MM.1S (cell line): ENCODE measurements at regions not wholly inside any gene's neighbourhood (a gene's known extent, or its start where the extent isn't known, plus 50 kb on each side); places are given as distances from the start of the nearest gene placed in this dataset.

ENCODE experiments used
- DNase-seq: peaks from one replicate; pipeline ENCODE4 v3.0.0-alpha.2; 2015
- H2AFZ ChIP-seq: fragments of 300-600 bp; sonication (generic); 2 replicates; pipeline ENCODE4 v1.6.0; 2016; ENCODE audit warnings: antibody characterized with exemption, low read length
- H3F3A ChIP-seq: fragments of 300-600 bp; sonication (generic); 2 replicates; pipeline ENCODE4 v1.6.1; 2016; ENCODE audit warnings: mild to moderate bottlenecking, antibody characterized with exemption, low read length, moderate library complexity, mixed read lengths; ENCODE audit not compliant: insufficient read depth
- H3K27ac ChIP-seq: fragments of 300-600 bp; sonication (generic); 2 replicates; pipeline ENCODE4 v1.5.1; 2016; ENCODE audit warnings: mild to moderate bottlenecking, low read length
- H3K27me3 ChIP-seq: fragments of 300-600 bp; sonication (generic); replicated peaks from 2 replicates; pipeline ENCODE4 v1.6.0; 2016; ENCODE audit warnings: low read length; ENCODE audit not compliant: insufficient read depth
- H3K36me3 ChIP-seq: fragments of 300-600 bp; sonication (generic); replicated peaks from 2 replicates; pipeline ENCODE4 v1.6.1; 2016; ENCODE audit warnings: mild to moderate bottlenecking, low read length, mixed read lengths; ENCODE audit not compliant: insufficient read depth
- H3K4me1 ChIP-seq: fragments of 300-600 bp; sonication (generic); 2 replicates; pipeline ENCODE4 v1.6.1; 2016; ENCODE audit warnings: low read length, mixed read lengths
- H3K4me2 ChIP-seq: fragments of 300-600 bp; sonication (generic); 2 replicates; pipeline ENCODE4 v1.6.0; 2016; ENCODE audit warnings: low read depth, low read length
- H3K4me3 ChIP-seq: fragments of 300-600 bp; sonication (generic); 2 replicates; pipeline ENCODE4 v1.5.1; 2016; ENCODE audit warnings: low read length, mixed read lengths
- H3K79me2 ChIP-seq: fragments of 300-600 bp; sonication (generic); 2 replicates; pipeline ENCODE4 v1.6.1; 2016; ENCODE audit warnings: mixed run types, low read length, mixed read lengths
- H3K9ac ChIP-seq: fragments of 300-600 bp; sonication (generic); 2 replicates; pipeline ENCODE4 v1.6.1; 2016; ENCODE audit warnings: low read length, mixed read lengths
- H3K9me2 ChIP-seq: fragments of 300-600 bp; sonication (generic); replicated peaks from 2 replicates; pipeline ENCODE4 v1.6.1; 2016; ENCODE audit warnings: mild to moderate bottlenecking, low read length, mixed read lengths; ENCODE audit not compliant: insufficient read depth
- H3K9me3 ChIP-seq: fragments of 300-600 bp; sonication (generic); replicated peaks from 2 replicates; pipeline ENCODE4 v1.6.1; 2016; ENCODE audit warnings: mild to moderate bottlenecking, low read length, mixed read lengths; ENCODE audit not compliant: insufficient read depth
- H4K20me1 ChIP-seq: fragments of 300-600 bp; sonication (generic); 2 replicates; pipeline ENCODE4 v1.6.1; 2016; ENCODE audit warnings: mild to moderate bottlenecking, low read length, moderate library complexity, mixed read lengths; ENCODE audit not compliant: insufficient read depth
- EZH2 ChIP-seq: fragments of 300-600 bp; sonication (generic); optimal IDR thresholded peaks from 2 replicates; pipeline ENCODE3; 2017; ENCODE audit warnings: low read depth, mild to moderate bottlenecking, antibody characterized with exemption, low read length, mixed read lengths
- EZH2phosphoT487 ChIP-seq: fragments of 300-600 bp; sonication (generic); IDR thresholded peaks from 2 replicates; pipeline ENCODE4 v1.6.1; 2018; ENCODE audit warnings: antibody characterized with exemption, low read length
- TF ChIP-seq, protein P1 (sequence below): fragments of 300-600 bp; sonication (generic); IDR thresholded peaks from 2 replicates; pipeline ENCODE4 v1.5.1; 2016; ENCODE audit warnings: antibody characterized with exemption, low read length, mixed read lengths

DNA sequence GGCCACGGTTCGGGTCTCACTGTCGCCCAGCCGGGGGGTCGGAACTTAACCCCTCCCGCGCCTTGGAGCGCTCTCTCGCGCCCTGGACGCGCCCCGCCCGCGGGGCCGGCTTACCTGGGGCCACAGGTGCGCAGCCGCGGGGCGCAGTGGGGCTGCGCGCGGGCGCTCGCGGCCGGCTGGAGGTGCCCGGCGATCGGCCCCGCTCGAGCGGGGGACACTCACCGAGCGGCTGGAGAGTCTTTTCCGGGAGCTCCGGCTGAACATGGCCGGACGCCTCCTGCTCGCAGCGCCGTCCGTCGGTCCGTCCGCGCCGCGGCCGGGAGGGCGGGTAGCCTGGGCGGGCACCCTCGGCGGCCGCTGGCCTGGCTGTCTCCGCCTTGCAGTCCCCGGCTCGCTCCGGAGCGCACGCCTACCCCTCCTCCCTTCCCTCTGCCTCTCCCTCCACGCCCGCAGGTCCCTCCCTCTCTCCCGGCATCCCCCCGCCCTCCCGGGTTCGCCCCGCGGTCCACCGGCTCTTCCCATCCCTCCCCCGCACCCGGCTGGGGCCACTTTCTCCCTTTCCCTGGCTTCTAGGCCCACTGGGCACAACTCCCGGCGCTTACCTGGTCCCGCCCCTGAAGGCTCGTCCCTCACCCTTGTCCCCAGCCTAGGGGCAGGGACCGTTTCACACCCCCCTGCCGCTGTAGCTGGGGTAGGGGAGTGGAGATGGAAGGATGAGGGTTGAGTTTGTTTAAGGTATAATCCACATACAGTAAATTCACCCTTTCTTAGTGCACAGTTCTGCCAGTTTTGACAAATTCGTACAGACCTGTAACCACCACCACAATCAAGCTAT is 220.1 kb upstream of the PRICKLE2 start:
- Histone ChIP-seq H3K4me3 (peak overlapping the region; percentile 58), H3K4me2 (peak overlapping the region; percentile 88), H3K36me3 (no peaks in the 10 kb centered on the region), H3K9me3 (no peaks in the 10 kb centered on the region), H4K20me1 (no peaks in the 10 kb centered on the region), H3K79me2 (no peaks in the 10 kb centered on the region), H3K9me2 (no peaks in the 10 kb centered on the region), H3F3A (no peaks in the 10 kb centered on the region), H2AFZ (peak overlapping the region; percentile 73), H3K4me1 (no peaks in the 10 kb centered on the region), H3K27me3 (no peaks in the 10 kb centered on the region), H3K27ac (no peak overlapping the region), H3K9ac (no peak overlapping the region)
- TF ChIP-seq EZH2 (no peak), EZH2phosphoT487 (no peak)
- TF ChIP-seq, protein P1, sequence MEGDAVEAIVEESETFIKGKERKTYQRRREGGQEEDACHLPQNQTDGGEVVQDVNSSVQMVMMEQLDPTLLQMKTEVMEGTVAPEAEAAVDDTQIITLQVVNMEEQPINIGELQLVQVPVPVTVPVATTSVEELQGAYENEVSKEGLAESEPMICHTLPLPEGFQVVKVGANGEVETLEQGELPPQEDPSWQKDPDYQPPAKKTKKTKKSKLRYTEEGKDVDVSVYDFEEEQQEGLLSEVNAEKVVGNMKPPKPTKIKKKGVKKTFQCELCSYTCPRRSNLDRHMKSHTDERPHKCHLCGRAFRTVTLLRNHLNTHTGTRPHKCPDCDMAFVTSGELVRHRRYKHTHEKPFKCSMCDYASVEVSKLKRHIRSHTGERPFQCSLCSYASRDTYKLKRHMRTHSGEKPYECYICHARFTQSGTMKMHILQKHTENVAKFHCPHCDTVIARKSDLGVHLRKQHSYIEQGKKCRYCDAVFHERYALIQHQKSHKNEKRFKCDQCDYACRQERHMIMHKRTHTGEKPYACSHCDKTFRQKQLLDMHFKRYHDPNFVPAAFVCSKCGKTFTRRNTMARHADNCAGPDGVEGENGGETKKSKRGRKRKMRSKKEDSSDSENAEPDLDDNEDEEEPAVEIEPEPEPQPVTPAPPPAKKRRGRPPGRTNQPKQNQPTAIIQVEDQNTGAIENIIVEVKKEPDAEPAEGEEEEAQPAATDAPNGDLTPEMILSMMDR = no peak
- DNase-seq = peak; percentile 7

DNA sequence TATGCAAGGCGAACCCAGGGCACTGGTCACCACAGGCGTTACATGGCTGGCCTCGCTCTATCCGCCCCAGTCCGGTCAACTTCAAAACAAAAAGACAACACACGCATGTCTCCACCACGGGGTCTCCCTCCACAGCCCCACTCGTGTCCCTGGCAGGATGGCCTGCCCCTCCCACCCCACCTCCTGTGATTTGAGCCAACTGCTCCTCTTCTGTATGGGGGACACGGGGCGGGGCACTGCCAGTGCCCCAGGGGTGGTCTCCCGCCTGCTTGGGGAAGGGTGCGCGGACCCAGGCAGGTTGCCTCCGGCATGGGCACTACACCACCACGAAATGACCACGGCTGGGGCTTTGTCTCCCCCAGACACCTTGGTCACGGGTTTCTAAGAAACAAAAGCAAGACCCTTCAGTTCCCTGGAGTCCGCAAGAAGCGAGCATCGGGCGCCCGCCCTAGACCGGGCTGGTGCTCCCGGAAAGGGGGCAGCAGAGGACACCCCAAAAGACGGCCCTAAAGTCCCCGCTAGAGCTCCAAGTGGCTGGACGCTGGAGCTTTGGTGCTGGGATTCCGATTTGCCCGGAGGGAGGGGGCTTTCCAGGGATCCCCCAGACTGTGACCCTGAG is 219.3 kb upstream of the PRICKLE2 start:
- Histone ChIP-seq H3K4me2 (peak overlapping the region; percentile 88), H2AFZ (peak overlapping the region; percentile 73; the same call in 1 of the 2 replicates), H3K36me3 (no peaks in the 10 kb centered on the region)

DNA sequence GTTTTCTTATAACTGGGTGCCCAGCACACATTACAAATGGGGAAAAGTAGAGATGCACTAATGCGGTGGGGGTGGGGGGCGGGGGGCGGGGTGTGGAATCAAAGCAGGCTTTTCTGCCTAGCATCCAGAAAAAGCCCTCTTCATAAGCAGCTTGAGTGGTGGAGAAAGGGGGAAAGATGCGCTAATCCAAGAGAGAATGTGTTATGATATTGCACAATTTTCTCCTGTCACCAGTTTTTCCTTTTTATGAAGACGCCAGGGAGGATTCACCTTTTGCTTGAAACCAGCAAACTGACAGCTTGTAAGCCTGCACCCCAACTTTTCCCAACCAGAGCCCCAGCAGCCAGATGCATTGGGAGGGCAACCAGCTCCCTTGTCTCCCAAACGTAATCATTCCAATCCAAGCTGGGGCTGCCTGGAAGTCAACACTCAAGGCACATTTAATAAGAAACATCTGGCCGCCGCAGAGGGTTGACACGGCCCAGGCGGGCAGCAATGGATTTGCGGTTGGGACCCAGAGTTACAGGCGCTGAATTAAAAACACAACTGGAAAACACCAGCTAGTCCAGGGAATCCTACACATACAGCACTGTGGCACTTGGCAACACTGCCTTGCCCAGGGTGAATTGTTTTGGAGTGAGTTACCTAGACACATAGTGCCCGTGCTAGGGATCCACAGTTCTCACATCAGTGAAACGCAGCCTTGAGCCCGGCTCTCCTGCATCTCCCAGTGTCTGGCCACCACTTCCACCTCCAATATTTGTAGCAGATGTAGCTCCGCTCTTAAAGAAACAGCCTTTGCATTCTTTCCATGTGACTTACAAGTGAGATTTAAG is 218.5 kb upstream of the PRICKLE2 start:
- Histone ChIP-seq H3K36me3 (no peaks in the 10 kb centered on the region), H3K27ac (no peak overlapping the region), H3K27me3 (no peaks in the 10 kb centered on the region), H3K9me3 (no peaks in the 10 kb centered on the region), H2AFZ (no peak overlapping the region), H3K9ac (no peak overlapping the region), H3K4me2 (no peak overlapping the region), H3K79me2 (no peaks in the 10 kb centered on the region), H3K4me3 (no peak overlapping the region), H3K4me1 (no peaks in the 10 kb centered on the region), H4K20me1 (no peaks in the 10 kb centered on the region), H3K9me2 (no peaks in the 10 kb centered on the region), H3F3A (no peaks in the 10 kb centered on the region)
- TF ChIP-seq, protein P1 = no peak
- no peak for TF ChIP-seq EZH2
- TF ChIP-seq EZH2phosphoT487 = no peak
- no peak for DNase-seq

More for the DNA sequence above, 219.3 kb upstream of the PRICKLE2 start:
- Histone ChIP-seq H3K4me3 (peak overlapping the region; percentile 58), H3K9me3 (no peaks in the 10 kb centered on the region), H3K27ac (no peak overlapping the region), H4K20me1 (no peaks in the 10 kb centered on the region), H3F3A (no peaks in the 10 kb centered on the region), H3K27me3 (no peaks in the 10 kb centered on the region), H3K9me2 (no peaks in the 10 kb centered on the region), H3K79me2 (no peaks in the 10 kb centered on the region), H3K4me1 (no peaks in the 10 kb centered on the region), H3K9ac (no peak overlapping the region)
- TF ChIP-seq EZH2 = no peak
- TF ChIP-seq EZH2phosphoT487 = no peak
- TF ChIP-seq, protein P1 = no peak
- DNase-seq = no peak
